Ishikawa (cell line): ENCODE measurements at regions not wholly inside any gene's neighbourhood (a gene's known extent, or its start where the extent isn't known, plus 50 kb on each side); places are given as distances from the start of the nearest gene placed in this dataset.

Experiments
- CEBPB ChIP-seq: IDR thresholded peaks from 2 replicates; pipeline ENCODE4 v1.6.1; 2012
- CREB1 ChIP-seq: IDR thresholded peaks from 2 replicates; pipeline ENCODE4 v1.6.1; 2012; ENCODE audit warnings: low read depth
- EGR1 ChIP-seq: IDR thresholded peaks from 2 replicates; pipeline ENCODE4 v1.6.1; 2012
- EP300 ChIP-seq: IDR thresholded peaks from 2 replicates; pipeline ENCODE4 v1.6.1; 2012; ENCODE audit warnings: borderline replicate concordance
- FOXM1 ChIP-seq: IDR thresholded peaks from 2 replicates; pipeline ENCODE4 v1.6.1; 2012; ENCODE audit warnings: low read depth, borderline replicate concordance
- NFIC ChIP-seq: IDR thresholded peaks from 2 replicates; pipeline ENCODE4 v1.6.1; 2012
- RAD21 ChIP-seq: IDR thresholded peaks from 2 replicates; pipeline ENCODE4 v1.6.1; 2012; ENCODE audit warnings: low read depth
- TAF1 ChIP-seq: IDR thresholded peaks from 2 replicates; pipeline ENCODE4 v1.6.1; 2012; ENCODE audit warnings: low read depth, mild to moderate bottlenecking
- TCF12 ChIP-seq: IDR thresholded peaks from 2 replicates; pipeline ENCODE4 v1.6.1; 2012; ENCODE audit warnings: low read depth
- TEAD4 ChIP-seq: IDR thresholded peaks from 2 replicates; pipeline ENCODE4 v1.6.1; 2012
- YY1 ChIP-seq: IDR thresholded peaks from 2 replicates; pipeline ENCODE4 v1.6.1; 2012; ENCODE audit warnings: low read depth
- ZBTB7A ChIP-seq: IDR thresholded peaks from 2 replicates; pipeline ENCODE4 v1.6.1; 2012; ENCODE audit warnings: low read depth
- TF ChIP-seq, protein P1 (sequence below): IDR thresholded peaks from 2 replicates; pipeline ENCODE4 v1.6.1; 2012
- TF ChIP-seq, protein P2 (sequence below): IDR thresholded peaks from 2 replicates; pipeline ENCODE4 v1.6.1; 2012
- TF ChIP-seq, protein P3 (sequence below): IDR thresholded peaks from 2 replicates; pipeline ENCODE4 v1.6.1; 2012; ENCODE audit warnings: low read depth, mild to moderate bottlenecking

DNA sequence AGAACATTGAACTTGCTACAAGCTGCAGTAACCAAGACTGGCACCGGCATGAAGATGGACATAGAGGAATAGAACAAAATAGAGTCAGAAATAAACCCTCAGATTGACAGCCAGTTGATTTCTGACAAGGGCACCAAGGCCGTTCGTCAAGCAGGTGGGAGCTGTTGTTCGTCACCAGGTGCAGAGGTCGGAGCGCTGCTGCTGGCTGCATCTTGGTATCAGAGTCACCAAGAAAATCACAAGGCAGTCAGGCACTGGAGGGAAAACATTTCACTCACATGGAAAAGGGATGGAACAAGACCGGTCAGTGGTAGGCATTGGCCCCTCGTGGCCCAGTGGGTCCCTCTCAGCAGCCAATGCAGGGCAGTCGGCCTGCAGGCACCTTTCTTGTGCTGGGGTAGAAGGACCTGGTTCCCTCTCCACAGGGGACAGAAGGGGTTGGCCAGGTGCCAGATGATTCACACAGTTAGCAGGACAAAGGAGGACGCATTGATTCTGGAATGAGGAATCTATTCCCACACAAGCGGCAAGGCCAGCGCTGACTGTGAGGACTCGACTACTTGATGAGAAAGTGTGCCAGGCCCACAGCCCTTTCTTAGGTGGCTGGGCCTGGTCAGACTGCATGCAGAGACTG, 115.8 kb upstream of the FGF3 start:
- TF ChIP-seq TEAD4 (0 out of 2 replicates have a peak, but pooled peaks have one; percentile 8), FOXM1 (no peak), NFIC (peak; percentile 89), YY1 (no peak)
- TF ChIP-seq, protein P1, sequence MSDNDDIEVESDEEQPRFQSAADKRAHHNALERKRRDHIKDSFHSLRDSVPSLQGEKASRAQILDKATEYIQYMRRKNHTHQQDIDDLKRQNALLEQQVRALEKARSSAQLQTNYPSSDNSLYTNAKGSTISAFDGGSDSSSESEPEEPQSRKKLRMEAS, result no peak

DNA sequence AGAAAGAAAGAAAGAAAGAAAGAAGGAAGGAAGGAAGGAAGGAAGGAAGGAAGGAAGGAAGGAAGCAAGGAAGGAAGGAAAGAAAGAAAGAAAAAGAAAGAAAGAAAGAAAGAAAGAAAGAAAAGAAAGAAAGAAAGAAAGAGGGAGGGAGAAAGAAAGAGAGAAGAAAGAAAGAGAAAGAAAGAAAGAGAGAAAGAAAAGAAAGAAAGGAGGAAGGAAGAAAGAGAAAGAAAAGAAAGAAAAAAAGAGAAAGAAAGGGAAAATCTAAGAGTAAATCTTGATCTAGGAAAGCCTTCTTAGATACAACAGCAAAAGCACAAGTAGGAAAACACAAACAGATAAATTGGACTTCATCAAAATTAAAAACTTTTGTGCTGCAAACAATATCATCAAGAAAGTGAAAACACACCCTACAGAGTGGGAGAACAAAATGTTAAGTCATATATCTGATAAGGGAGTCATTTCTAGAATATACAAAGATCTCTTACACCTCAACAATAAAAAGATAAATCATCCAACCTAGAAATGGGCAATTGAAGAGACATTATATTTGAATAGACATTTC, 116.8 kb upstream of the FGF3 start:
- TF ChIP-seq, protein P1, result no peak
- TF ChIP-seq FOXM1 (no peak), NFIC (no peak), YY1 (no peak), CREB1 (no peak), TAF1 (no peak), RAD21 (no peak), TEAD4 (no peak)

DNA sequence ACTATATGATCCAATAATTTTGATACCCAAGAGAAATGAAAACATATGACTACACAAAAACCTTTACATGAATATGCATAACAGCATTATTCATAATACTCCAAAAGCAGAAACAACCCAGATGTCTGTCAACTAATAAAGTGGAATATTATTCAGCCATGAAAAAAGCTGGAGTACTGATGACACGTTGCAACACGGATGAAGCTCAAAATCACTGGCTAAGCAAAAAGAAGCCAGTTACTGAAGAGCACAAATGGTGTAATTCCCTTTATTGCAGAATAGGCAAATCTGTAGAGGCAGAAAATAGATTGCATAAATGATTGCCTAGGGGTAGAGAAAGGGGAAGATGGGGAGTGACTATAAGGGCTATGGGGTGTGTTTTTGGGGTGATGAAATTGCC, 117.6 kb upstream of the FGF3 start:
- TF ChIP-seq YY1 (no peak), EGR1 (no peak), CEBPB (no peak), TCF12 (no peak), EP300 (no peak), FOXM1 (no peak), ZBTB7A (no peak), CREB1 (no peak)
- TF ChIP-seq, protein P2, sequence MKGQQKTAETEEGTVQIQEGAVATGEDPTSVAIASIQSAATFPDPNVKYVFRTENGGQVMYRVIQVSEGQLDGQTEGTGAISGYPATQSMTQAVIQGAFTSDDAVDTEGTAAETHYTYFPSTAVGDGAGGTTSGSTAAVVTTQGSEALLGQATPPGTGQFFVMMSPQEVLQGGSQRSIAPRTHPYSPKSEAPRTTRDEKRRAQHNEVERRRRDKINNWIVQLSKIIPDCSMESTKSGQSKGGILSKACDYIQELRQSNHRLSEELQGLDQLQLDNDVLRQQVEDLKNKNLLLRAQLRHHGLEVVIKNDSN, result no peak
- TF ChIP-seq, protein P1, result no peak

DNA sequence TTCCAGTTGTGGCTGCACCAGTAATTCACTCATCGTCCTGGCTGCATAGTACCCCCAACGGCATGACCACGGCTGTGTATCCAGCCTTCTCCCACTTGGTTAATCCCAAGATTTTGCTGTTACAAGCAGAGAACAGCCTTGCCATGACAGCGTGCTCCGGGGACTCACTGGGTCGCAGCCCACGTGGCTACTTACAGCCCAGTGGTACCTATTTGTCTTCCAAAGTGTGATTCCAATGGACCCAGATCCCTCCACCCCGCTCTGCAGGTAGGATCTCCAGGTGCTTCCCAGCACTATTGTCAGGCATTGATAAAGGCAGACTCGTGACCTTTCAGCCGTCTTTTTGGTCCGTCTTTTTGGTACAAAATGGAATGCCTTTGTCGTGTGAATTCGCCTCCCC, 119.0 kb upstream of the FGF3 start:
- TF ChIP-seq, protein P2, result no peak

DNA sequence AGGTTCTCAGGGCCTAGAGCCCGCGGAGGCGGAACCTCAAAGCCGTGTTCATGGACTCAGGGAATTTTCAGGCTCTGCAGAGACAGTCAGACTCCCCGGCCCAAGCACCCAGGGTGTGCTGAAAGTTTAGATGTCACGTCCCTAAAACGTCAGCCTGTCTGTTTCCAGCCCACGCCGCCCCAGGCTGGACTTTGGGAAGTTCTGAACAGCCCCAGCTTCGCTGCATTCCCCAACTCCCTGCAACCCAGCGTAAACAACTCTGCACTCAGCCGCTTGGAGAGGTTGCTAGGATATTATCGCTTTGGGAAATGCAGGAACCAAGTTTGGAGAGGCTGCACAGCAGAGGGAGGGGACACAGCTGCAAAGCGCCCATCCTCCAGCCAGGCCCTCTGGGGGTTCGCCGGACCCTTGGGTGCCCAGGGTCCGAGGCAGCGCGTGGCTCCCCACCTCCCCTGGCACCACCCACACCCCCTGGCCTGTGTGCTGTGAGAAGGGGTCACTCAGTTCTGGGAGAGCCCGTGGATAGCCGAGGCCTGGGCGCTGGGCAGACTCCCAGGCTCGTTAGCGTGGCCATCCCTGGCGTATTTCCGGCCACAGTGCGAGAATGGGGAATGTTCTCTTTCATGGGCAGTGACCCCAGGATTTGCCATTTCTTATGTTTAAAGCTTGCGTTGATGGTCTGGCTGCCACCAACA, 120.5 kb upstream of the FGF3 start:
- TF ChIP-seq TEAD4 (no peak), TCF12 (no peak), CREB1 (no peak)
- TF ChIP-seq, protein P1, result no peak

DNA sequence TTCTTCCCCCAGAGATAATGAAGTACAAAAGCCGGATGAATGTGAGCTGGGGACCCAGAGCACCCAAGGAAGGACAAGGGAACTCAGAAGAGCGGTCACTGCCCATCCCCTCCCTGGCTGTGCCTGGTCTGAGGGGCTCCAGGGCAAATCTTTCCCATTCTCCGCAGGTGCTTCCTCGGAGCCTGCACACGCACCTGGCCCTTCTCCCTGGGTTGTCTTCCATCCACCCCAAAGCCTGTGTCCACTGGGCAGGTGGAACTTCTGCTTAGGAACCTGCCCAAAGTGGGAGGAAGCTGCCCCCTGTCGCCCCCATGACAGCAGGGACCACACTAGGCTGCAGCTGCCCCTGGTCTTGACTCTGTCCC, 121.0 kb upstream of the FGF3 start:
- no peak for TF ChIP-seq EP300
- no peak for TF ChIP-seq RAD21
- TF ChIP-seq, protein P2, result no peak
- no peak for TF ChIP-seq YY1
- TF ChIP-seq FOXM1, result no peak
- no peak for TF ChIP-seq ZBTB7A
- TF ChIP-seq, protein P1, result no peak
- no peak for TF ChIP-seq TEAD4
- TF ChIP-seq NFIC, result no peak
- no peak for TF ChIP-seq TCF12
- TF ChIP-seq, protein P3, sequence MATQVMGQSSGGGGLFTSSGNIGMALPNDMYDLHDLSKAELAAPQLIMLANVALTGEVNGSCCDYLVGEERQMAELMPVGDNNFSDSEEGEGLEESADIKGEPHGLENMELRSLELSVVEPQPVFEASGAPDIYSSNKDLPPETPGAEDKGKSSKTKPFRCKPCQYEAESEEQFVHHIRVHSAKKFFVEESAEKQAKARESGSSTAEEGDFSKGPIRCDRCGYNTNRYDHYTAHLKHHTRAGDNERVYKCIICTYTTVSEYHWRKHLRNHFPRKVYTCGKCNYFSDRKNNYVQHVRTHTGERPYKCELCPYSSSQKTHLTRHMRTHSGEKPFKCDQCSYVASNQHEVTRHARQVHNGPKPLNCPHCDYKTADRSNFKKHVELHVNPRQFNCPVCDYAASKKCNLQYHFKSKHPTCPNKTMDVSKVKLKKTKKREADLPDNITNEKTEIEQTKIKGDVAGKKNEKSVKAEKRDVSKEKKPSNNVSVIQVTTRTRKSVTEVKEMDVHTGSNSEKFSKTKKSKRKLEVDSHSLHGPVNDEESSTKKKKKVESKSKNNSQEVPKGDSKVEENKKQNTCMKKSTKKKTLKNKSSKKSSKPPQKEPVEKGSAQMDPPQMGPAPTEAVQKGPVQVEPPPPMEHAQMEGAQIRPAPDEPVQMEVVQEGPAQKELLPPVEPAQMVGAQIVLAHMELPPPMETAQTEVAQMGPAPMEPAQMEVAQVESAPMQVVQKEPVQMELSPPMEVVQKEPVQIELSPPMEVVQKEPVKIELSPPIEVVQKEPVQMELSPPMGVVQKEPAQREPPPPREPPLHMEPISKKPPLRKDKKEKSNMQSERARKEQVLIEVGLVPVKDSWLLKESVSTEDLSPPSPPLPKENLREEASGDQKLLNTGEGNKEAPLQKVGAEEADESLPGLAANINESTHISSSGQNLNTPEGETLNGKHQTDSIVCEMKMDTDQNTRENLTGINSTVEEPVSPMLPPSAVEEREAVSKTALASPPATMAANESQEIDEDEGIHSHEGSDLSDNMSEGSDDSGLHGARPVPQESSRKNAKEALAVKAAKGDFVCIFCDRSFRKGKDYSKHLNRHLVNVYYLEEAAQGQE, result no peak

DNA sequence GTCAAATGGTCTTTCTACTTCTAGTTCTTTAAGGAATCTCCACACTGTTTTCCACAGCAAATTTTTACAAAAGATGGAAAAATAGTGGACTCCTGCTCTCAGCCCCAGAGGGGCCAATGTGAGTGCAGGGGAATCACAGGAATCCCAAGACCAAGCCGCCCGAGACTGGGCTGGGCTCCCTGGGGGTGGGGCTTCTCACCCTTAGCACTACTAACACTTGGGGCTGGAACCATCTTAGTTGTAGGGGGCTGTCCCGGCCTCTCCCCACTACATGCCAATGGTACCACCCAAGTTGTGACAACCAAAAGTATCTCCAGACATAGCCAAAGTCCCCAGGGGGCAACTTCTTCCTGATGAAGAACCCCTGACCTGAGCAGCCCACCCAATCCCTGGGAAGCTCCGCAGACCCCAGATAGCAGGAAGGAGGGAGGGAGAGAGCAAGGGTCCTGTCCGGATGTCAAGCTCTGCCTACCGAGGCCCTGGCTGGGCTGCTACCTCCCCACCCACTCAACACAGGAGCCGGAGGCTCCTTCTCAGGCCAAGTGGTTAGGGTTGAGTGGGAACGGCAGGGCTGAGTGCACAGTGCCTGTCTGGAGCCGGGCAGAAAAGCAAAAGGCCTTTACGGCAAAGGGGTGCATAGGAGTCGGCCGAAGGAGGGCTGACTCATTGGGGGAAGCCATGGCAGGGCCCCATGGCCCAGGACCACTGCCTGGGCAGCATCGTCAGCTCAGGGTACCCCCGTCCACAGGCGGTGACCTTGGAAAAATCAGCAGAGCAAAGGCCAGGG, 122.5 kb upstream of the FGF3 start:
- TF ChIP-seq NFIC (no peak), TCF12 (no peak), CEBPB (no peak), EGR1 (no peak), YY1 (no peak), ZBTB7A (no peak), TEAD4 (no peak), CREB1 (no peak)
- TF ChIP-seq, protein P1, result no peak
